ENCODE measurements at regions not wholly inside any gene's neighbourhood (a gene's known extent, or its start where the extent isn't known, plus 50 kb on each side); places are given as distances from the start of the nearest gene placed in this dataset.

DNA sequence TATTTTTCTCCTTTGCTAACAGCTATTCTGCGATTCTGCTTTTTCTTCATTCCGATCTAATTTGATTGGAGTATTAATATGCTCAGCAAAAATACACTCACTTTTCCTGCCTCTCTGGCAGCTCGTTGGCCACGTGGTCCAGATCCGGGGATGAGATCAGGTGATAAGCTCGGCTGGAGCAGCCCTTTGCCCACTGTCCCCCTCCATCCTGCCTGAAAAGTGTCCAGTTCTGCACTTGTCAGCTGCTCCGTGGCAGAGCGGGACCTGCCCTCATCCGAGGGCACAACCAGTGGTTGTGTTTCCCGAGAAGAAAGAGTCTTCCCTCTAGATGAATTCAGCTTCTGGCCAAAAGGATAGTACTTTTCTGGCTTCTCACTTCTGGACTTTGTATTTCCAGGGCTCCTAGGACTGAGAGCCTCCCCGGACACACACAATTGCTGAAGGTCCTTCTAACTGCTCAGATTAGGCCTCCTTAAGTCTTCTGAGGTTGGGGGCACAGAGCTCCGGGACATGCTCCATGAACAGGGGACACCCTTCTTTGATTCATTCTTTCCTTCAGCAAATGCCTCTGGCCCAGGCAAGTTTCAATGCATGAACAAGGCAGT, 103.9 kb upstream of the ALDH1A3 start:
- intact Hi-C loops (cut with micrococcal nuclease; ENCODE audit: unreplicated experiment) = no loop called here

GRCh38 chr15:100777821-100778220, 101.8 kb upstream of the ALDH1A3 start:
- no peaks in the 10 kb centered on the region for H3K4me1 Mint-ChIP-seq (ENCODE audit: low read depth, unreplicated experiment)
- Histone ChIP-seq H3K4me3 (ENCODE audit: low read depth, low read length) (no peak overlapping the region), H3K27me3 (replicated peaks; ENCODE audit: control insufficient read depth, insufficient read depth, low read length) (no peaks in the 10 kb centered on the region), H3K9me3 (no peaks in the 10 kb centered on the region), H3K36me3 (ENCODE audit: control insufficient read depth, insufficient read depth, low read length) (no peaks in the 10 kb centered on the region), H3K4me1 (no peaks in the 10 kb centered on the region)
- no peak for TF ChIP-seq CTCF (IDR thresholded peaks at IDR 0.05; ENCODE audit: insufficient read depth in 1 of 2, low read depth in 1 of 2, low read length in 1 of 2, severe bottlenecking in 1 of 2, unreplicated experiment in 1 of 2)
- intact Hi-C loops (cut with micrococcal nuclease; ENCODE audit: unreplicated experiment) = no loop called here
- no peak overlapping the region for H3K4me3 Mint-ChIP-seq (ENCODE audit: unreplicated experiment)
- BruUV-seq (replicated peaks) = no TSS peak
- peaks cover 12% of the 10 kb centered on the region for H3K9me3 Mint-ChIP-seq (ENCODE audit: unreplicated experiment)
- no peak for DNase-seq
- H3K27me3 Mint-ChIP-seq (ENCODE audit: insufficient read depth, unreplicated experiment) = no peaks in the 10 kb centered on the region
- no peak overlapping the region for H3K27ac Mint-ChIP-seq (ENCODE audit: unreplicated experiment)
- CTCF ChIA-PET = no interaction called here
- POLR2A ChIA-PET = no interaction called here
- no peaks in the 10 kb centered on the region for H3K36me3 Mint-ChIP-seq (ENCODE audit: insufficient read depth, unreplicated experiment)

More for the DNA sequence above, 103.9 kb upstream of the ALDH1A3 start:
- no peaks in the 10 kb centered on the region for H3K9me3 ChIP-seq
- POLR2A ChIA-PET = no interaction called here
- no peaks in the 10 kb centered on the region for H3K36me3 Mint-ChIP-seq (ENCODE audit: insufficient read depth, unreplicated experiment)
- no peak for TF ChIP-seq CTCF (IDR thresholded peaks at IDR 0.05; ENCODE audit: insufficient read depth in 1 of 2, low read depth in 1 of 2, low read length in 1 of 2, severe bottlenecking in 1 of 2, unreplicated experiment in 1 of 2)
- H3K36me3 ChIP-seq (ENCODE audit: control insufficient read depth, insufficient read depth, low read length) = no peaks in the 10 kb centered on the region
- no peak for DNase-seq
- H3K4me3 ChIP-seq (ENCODE audit: low read depth, low read length) = no peak overlapping the region
- H3K4me1 ChIP-seq = no peaks in the 10 kb centered on the region
- H3K4me1 Mint-ChIP-seq (ENCODE audit: low read depth, unreplicated experiment) = no peaks in the 10 kb centered on the region
- no peak overlapping the region for H3K4me3 Mint-ChIP-seq (ENCODE audit: unreplicated experiment)
- no TSS peak for BruUV-seq (replicated peaks)
- H3K9me3 Mint-ChIP-seq (ENCODE audit: unreplicated experiment) = peaks cover 12% of the 10 kb centered on the region
- H3K27me3 ChIP-seq (replicated peaks; ENCODE audit: control insufficient read depth, insufficient read depth, low read length) = no peaks in the 10 kb centered on the region
- no peak overlapping the region for H3K27ac Mint-ChIP-seq (ENCODE audit: unreplicated experiment)
- H3K27me3 Mint-ChIP-seq (ENCODE audit: insufficient read depth, unreplicated experiment) = no peaks in the 10 kb centered on the region
- CTCF ChIA-PET = no interaction called here

DNA sequence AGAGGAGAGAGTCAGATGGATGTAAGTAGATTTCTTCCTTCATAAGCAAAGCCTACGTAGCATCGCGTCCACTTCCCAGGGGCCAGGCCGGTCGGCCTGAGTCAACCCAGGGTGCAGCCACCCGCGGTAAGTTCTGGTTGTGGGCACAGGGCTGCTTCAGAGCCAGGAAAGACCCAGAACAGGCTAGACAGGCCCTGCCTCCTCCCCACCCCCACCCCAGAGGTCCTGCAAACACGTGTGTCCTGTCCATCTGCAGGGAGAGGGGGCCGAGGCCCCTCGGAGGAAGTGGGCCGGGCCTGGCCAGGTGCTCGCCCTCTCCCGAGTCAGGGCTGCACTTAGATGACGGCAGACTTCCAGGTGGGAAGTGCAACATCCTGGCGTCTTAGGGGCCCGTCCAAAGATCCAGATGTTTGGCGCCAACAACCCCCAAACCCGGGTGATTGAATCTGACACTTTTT, 100.8 kb upstream of the ALDH1A3 start:
- no peak overlapping the region for H3K4me3 ChIP-seq (ENCODE audit: low read depth, low read length)
- H3K36me3 ChIP-seq (ENCODE audit: control insufficient read depth, insufficient read depth, low read length) = no peaks in the 10 kb centered on the region
- Mint-ChIP-seq H3K4me3 (ENCODE audit: unreplicated experiment) (no peak overlapping the region), H3K36me3 (ENCODE audit: insufficient read depth, unreplicated experiment) (no peaks in the 10 kb centered on the region), H3K27ac (ENCODE audit: unreplicated experiment) (no peak overlapping the region), H3K27me3 (ENCODE audit: insufficient read depth, unreplicated experiment) (no peaks in the 10 kb centered on the region), H3K4me1 (ENCODE audit: low read depth, unreplicated experiment) (no peaks in the 10 kb centered on the region), H3K9me3 (ENCODE audit: unreplicated experiment) (peaks cover 12% of the 10 kb centered on the region)
- H3K9me3 ChIP-seq = no peaks in the 10 kb centered on the region
- intact Hi-C loops (cut with micrococcal nuclease; ENCODE audit: unreplicated experiment) = no loop called here
- POLR2A ChIA-PET = no interaction called here
- CTCF ChIA-PET = no interaction called here
- peak in 1 of 2 experiments; percentile 14 for DNase-seq
- no TSS peak for BruUV-seq (replicated peaks)
- TF ChIP-seq CTCF (IDR thresholded peaks at IDR 0.05; ENCODE audit: insufficient read depth in 1 of 2, low read depth in 1 of 2, low read length in 1 of 2, severe bottlenecking in 1 of 2, unreplicated experiment in 1 of 2) = no peak
- H3K27me3 ChIP-seq (replicated peaks; ENCODE audit: control insufficient read depth, insufficient read depth, low read length) = no peaks in the 10 kb centered on the region
- H3K4me1 ChIP-seq = no peaks in the 10 kb centered on the region
